Stimulated activated memory B cell treated with anti-CD40 and anti-IgM and Interleukin-4, amounts not matched to agents 10 μg/mL and 1 μg/mL and 100 μg/mL, for 72 hours (primary cell): ENCODE measurements at regions not wholly inside any gene's neighbourhood (a gene's known extent, or its start where the extent isn't known, plus 50 kb on each side); places are given as distances from the start of the nearest gene placed in this dataset.

Experiments
- ATAC-seq: fragments of 150-1000 bp; cut with Tn5 transposase; 2 replicates; pipeline ENCODE4 v1.10.0; 2021
- H3K27ac Mint-ChIP-seq: one replicate; pipeline ENCODE4 v1.8.0; 2022; ENCODE audit warnings: mild to moderate bottlenecking, mixed read lengths
- H3K27me3 Mint-ChIP-seq: one replicate; pipeline ENCODE4 v1.8.0; 2022; ENCODE audit warnings: mixed read lengths
- H3K36me3 Mint-ChIP-seq: one replicate; pipeline ENCODE4 v1.8.0; 2022; ENCODE audit warnings: mixed read lengths
- H3K4me1 Mint-ChIP-seq: one replicate; pipeline ENCODE4 v1.8.0; 2022; ENCODE audit warnings: mixed read lengths
- H3K4me3 Mint-ChIP-seq: one replicate; pipeline ENCODE4 v1.8.0; 2022; ENCODE audit warnings: mild to moderate bottlenecking, moderate library complexity, mixed read lengths
- H3K9me3 Mint-ChIP-seq: one replicate; pipeline ENCODE4 v1.8.0; 2022; ENCODE audit warnings: mixed read lengths

- Mint-ChIP-seq H3K9me3 (peaks cover 21% of the 10 kb centered on the region), H3K4me1 (no peaks in the 10 kb centered on the region), H3K4me3 (no peak overlapping the region)
Observed at GRCh38 chr2:145960479-145961163, 1440.7 kb upstream of the ZEB2 start.

GRCh38 chr2:145958611-145959010 is 1438.7 kb upstream of the ZEB2 start:
- no peak for ATAC-seq

More at GRCh38 chr2:145960479-145961163, 1440.7 kb upstream of the ZEB2 start:
- no peak for ATAC-seq
- H3K27me3 Mint-ChIP-seq: peaks cover 24% of the 10 kb centered on the region
- H3K27ac Mint-ChIP-seq: no peak overlapping the region
- H3K36me3 Mint-ChIP-seq: no peaks in the 10 kb centered on the region

GRCh38 chr2:145957929-145958328 is 1438.0 kb upstream of the ZEB2 start:
- ATAC-seq: peak; percentile 66
- Mint-ChIP-seq H3K36me3 (no peaks in the 10 kb centered on the region), H3K9me3 (peaks cover 25% of the 10 kb centered on the region), H3K27ac (no peak overlapping the region), H3K4me3 (no peak overlapping the region), H3K27me3 (peaks cover 24% of the 10 kb centered on the region), H3K4me1 (no peaks in the 10 kb centered on the region)

More at GRCh38 chr2:145958611-145959010, 1438.7 kb upstream of the ZEB2 start:
- peaks cover 25% of the 10 kb centered on the region for H3K9me3 Mint-ChIP-seq
- no peak overlapping the region for H3K27ac Mint-ChIP-seq
- no peaks in the 10 kb centered on the region for H3K36me3 Mint-ChIP-seq
- peaks cover 24% of the 10 kb centered on the region for H3K27me3 Mint-ChIP-seq
- H3K4me3 Mint-ChIP-seq: no peak overlapping the region
- H3K4me1 Mint-ChIP-seq: no peaks in the 10 kb centered on the region

GRCh38 chr2:145939949-145940348 is 1420.0 kb upstream of the ZEB2 start:
- H3K4me3 Mint-ChIP-seq: no peak overlapping the region
- no peak for ATAC-seq
- H3K4me1 Mint-ChIP-seq: no peaks in the 10 kb centered on the region
- H3K27me3 Mint-ChIP-seq: no peaks in the 10 kb centered on the region
- peaks cover 2% of the 10 kb centered on the region for H3K9me3 Mint-ChIP-seq
- no peak overlapping the region for H3K27ac Mint-ChIP-seq
- no peaks in the 10 kb centered on the region for H3K36me3 Mint-ChIP-seq

- Mint-ChIP-seq H3K27ac (no peak overlapping the region), H3K9me3 (no peaks in the 10 kb centered on the region), H3K36me3 (no peaks in the 10 kb centered on the region), H3K4me3 (no peak overlapping the region), H3K4me1 (no peaks in the 10 kb centered on the region), H3K27me3 (no peaks in the 10 kb centered on the region)
- ATAC-seq: no peak
Observed at GRCh38 chr2:145935016-145935415, 1415.1 kb upstream of the ZEB2 start.

GRCh38 chr2:145931781-145932395 is 1412.0 kb upstream of the ZEB2 start:
- H3K27me3 Mint-ChIP-seq: no peaks in the 10 kb centered on the region
- H3K27ac Mint-ChIP-seq: no peak overlapping the region
- H3K4me1 Mint-ChIP-seq: peaks cover 6% of the 10 kb centered on the region
- no peaks in the 10 kb centered on the region for H3K36me3 Mint-ChIP-seq
- ATAC-seq: no peak
- H3K9me3 Mint-ChIP-seq: no peaks in the 10 kb centered on the region
- no peak overlapping the region for H3K4me3 Mint-ChIP-seq

- ATAC-seq: no peak
- no peaks in the 10 kb centered on the region for H3K36me3 Mint-ChIP-seq
- peaks cover 6% of the 10 kb centered on the region for H3K4me1 Mint-ChIP-seq
- H3K9me3 Mint-ChIP-seq: no peaks in the 10 kb centered on the region
- H3K4me3 Mint-ChIP-seq: no peak overlapping the region
- no peak overlapping the region for H3K27ac Mint-ChIP-seq
- H3K27me3 Mint-ChIP-seq: no peaks in the 10 kb centered on the region
Observed at GRCh38 chr2:145930318-145930717, 1410.4 kb upstream of the ZEB2 start.

- Mint-ChIP-seq H3K4me3 (no peak overlapping the region), H3K36me3 (no peaks in the 10 kb centered on the region), H3K27ac (no peak overlapping the region), H3K27me3 (no peaks in the 10 kb centered on the region), H3K4me1 (peaks cover 17% of the 10 kb centered on the region), H3K9me3 (no peaks in the 10 kb centered on the region)
- no peak for ATAC-seq
Observed at GRCh38 chr2:145927131-145927950, 1407.4 kb upstream of the ZEB2 start.

GRCh38 chr2:145925591-145925990 is 1405.7 kb upstream of the ZEB2 start:
- no peak overlapping the region for H3K27ac Mint-ChIP-seq
- ATAC-seq: no peak
- peaks cover 17% of the 10 kb centered on the region for H3K4me1 Mint-ChIP-seq
- no peak overlapping the region for H3K4me3 Mint-ChIP-seq
- H3K36me3 Mint-ChIP-seq: no peaks in the 10 kb centered on the region
- no peaks in the 10 kb centered on the region for H3K9me3 Mint-ChIP-seq
- H3K27me3 Mint-ChIP-seq: no peaks in the 10 kb centered on the region

GRCh38 chr2:145919477-145919876 is 1399.6 kb upstream of the ZEB2 start:
- no peaks in the 10 kb centered on the region for H3K9me3 Mint-ChIP-seq
- no peaks in the 10 kb centered on the region for H3K36me3 Mint-ChIP-seq

GRCh38 chr2:145918951-145919350 is 1399.0 kb upstream of the ZEB2 start:
- Mint-ChIP-seq H3K36me3 (no peaks in the 10 kb centered on the region), H3K4me1 (no peaks in the 10 kb centered on the region), H3K4me3 (no peak overlapping the region), H3K27me3 (no peaks in the 10 kb centered on the region), H3K9me3 (no peaks in the 10 kb centered on the region), H3K27ac (no peak overlapping the region)
- no peak for ATAC-seq

More at GRCh38 chr2:145919477-145919876, 1399.6 kb upstream of the ZEB2 start:
- no peak for ATAC-seq
- no peak overlapping the region for H3K27ac Mint-ChIP-seq
- H3K27me3 Mint-ChIP-seq: no peaks in the 10 kb centered on the region
- H3K4me3 Mint-ChIP-seq: no peak overlapping the region
- H3K4me1 Mint-ChIP-seq: peaks cover 5% of the 10 kb centered on the region

GRCh38 chr2:145916799-145917198 is 1396.9 kb upstream of the ZEB2 start:
- Mint-ChIP-seq H3K9me3 (no peaks in the 10 kb centered on the region), H3K27ac (no peak overlapping the region), H3K36me3 (no peaks in the 10 kb centered on the region), H3K27me3 (no peaks in the 10 kb centered on the region), H3K4me3 (no peak overlapping the region), H3K4me1 (no peaks in the 10 kb centered on the region)
- no peak for ATAC-seq

GRCh38 chr2:145914716-145915115 is 1394.8 kb upstream of the ZEB2 start:
- H3K9me3 Mint-ChIP-seq: no peaks in the 10 kb centered on the region
- H3K27ac Mint-ChIP-seq: no peak overlapping the region

GRCh38 chr2:145910416-145910815 is 1390.5 kb upstream of the ZEB2 start:
- peaks cover 8% of the 10 kb centered on the region for H3K4me1 Mint-ChIP-seq
- ATAC-seq: peak; percentile 80

More at GRCh38 chr2:145914716-145915115, 1394.8 kb upstream of the ZEB2 start:
- Mint-ChIP-seq H3K4me3 (no peak overlapping the region), H3K4me1 (peaks cover 8% of the 10 kb centered on the region), H3K36me3 (no peaks in the 10 kb centered on the region), H3K27me3 (no peaks in the 10 kb centered on the region)
- ATAC-seq: no peak

GRCh38 chr2:145909766-145910165 is 1389.8 kb upstream of the ZEB2 start:
- Mint-ChIP-seq H3K4me1 (peaks cover 8% of the 10 kb centered on the region), H3K9me3 (no peaks in the 10 kb centered on the region), H3K27ac (peak overlapping the region; percentile 39), H3K36me3 (no peaks in the 10 kb centered on the region), H3K4me3 (no peak overlapping the region), H3K27me3 (no peaks in the 10 kb centered on the region)
- no peak for ATAC-seq

More at GRCh38 chr2:145910416-145910815, 1390.5 kb upstream of the ZEB2 start:
- H3K27me3 Mint-ChIP-seq: no peaks in the 10 kb centered on the region
- H3K9me3 Mint-ChIP-seq: no peaks in the 10 kb centered on the region
- no peaks in the 10 kb centered on the region for H3K36me3 Mint-ChIP-seq
- no peak overlapping the region for H3K4me3 Mint-ChIP-seq
- peak overlapping the region; percentile 39 for H3K27ac Mint-ChIP-seq
